Skin of body (tissue), 1 donor: ENCODE measurements at regions not wholly inside any gene's neighbourhood (a gene's known extent, or its start where the extent isn't known, plus 50 kb on each side); places are given as distances from the start of the nearest gene placed in this dataset.

ENCODE experiments used
- DNase-seq: peaks from one replicate; lab custom pipeline; 2025; lab: John Stamatoyannopoulos, UW

GRCh38 chr2:9156483-9156882 lies 50.1 kb upstream of the ASAP2 start:
- DNase-seq = no peak

DNA sequence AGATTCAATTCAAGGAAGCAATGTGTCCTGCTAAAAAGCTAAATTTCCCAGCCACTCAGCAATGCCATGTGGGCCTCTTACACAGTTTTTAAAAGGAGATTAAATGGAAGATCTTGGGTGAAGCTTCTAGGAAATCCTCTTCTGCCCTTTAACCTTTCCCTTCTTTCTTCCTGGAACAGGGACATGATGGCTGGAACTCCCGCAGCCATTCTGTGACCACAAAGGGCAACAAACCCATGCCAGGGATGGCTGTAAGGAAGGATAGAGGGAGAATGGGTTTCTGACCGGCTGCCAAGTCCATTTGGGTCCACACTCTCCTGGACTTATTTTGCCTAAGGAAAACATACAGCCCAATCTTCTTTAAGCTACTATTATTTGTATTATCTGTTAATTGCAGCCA lies 52.6 kb upstream of the ASAP2 start:
- DNase-seq = no peak

DNA sequence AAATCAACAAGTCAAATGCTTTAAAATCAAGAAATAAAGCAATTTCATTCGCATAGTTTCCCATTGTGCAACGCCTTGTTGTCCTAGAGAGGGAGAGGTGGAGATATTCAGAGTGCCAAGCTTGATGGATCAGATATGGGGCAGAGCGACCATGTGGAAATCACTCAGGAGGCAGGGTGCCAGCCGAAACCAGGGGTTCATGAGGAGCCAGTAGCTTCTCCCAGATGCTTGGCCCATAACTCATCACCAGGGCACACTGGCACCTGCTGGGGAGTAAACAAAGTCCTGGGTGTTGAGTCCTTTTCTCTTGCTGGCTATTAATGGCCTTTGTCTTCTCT lies 53.0 kb upstream of the ASAP2 start:
- no peak for DNase-seq

- DNase-seq = peak; percentile 39
These were observed 53.5 kb upstream of the ASAP2 start for GRCh38 chr2:9152975-9153642.

DNA sequence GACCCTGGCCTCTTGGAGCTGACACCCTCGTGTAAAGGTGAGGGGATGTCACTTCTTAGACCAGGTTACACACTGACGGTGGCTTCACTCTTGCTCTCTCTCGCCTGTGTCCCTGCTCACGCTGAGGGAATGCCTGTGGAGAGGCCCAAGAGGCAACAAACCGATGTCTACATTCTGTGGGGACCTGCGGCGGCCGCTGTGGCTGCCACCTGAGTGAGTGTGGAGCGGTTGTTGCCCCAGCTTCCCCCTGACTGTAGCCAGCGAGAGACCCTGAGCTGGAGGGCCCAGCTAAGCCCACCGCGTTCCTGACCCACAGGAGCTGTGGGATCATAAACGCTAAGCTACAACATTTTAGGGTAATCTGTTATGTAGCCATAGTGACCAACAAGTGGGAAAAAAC lies 55.7 kb upstream of the ASAP2 start:
- DNase-seq = no peak

DNA sequence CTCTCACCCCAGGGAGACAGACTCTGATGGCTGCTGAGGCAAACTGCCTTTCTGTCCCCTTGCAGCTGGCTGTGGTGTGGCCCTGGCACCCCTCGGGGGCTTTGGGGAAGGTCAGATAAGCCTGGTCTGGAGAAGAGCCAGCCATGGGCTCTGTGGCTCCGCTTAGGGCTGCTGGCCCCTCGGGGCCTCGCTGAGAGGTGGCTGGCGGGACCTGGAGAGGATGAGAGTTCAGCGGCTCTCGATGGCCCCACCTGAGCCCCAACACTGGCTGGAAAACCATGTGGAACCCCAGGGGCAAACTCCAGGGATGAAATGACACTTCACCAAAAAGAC lies 56.1 kb upstream of the ASAP2 start:
- DNase-seq = no peak

DNA sequence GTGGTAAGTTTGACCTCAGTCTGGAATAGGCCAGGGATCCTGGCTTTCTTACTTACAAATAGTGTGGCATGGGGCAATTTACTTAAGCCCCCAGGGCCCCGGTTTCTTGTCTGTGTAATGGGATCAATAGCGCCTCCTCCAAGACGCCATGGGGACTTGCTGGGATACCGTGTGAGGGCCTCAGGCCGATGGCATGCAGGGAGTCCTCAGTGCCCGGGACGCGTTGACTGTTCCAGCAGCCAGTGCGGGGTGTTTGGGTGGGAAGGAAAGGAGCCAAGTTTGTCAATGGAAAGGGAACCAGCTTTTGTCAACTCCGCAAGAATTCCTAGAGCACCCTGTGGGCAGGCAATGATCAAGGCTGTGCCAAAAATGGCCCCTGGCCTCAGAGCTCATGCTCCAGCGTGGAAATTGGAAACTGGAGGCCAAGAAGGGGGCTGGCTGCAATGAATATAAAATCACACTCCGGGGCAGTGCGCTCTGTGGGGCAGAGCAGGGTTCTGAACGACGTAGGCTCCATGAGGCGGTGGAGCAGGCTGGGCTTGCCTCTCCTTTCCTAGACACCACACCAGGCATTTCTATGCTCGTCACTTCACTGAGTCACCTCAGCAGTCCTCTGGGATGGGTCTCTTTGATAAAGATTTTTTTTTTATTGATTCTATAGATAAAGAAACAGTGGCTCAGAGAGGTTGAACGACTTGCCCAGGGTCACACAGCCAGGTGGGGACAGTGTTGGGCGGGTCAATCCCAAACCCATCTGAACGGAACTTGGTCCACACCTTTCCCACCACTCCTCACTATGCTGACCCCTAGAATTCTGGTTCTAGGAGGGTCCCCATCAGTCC lies 56.7 kb upstream of the ASAP2 start:
- DNase-seq = no peak

DNA sequence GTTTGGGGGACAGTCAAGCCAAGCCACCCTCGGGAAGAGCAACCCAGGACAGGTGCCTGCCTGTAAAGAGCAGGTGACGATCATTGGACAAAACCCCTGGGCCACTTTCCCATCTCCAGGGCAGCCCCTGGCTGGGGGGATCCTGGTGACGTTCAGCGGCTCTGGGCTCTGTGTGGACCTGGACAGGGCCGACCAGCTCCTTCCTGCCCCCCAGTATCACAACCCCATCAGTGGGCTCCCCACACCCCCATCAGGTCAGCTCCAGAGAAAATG lies 57.3 kb upstream of the ASAP2 start:
- no peak for DNase-seq

DNA sequence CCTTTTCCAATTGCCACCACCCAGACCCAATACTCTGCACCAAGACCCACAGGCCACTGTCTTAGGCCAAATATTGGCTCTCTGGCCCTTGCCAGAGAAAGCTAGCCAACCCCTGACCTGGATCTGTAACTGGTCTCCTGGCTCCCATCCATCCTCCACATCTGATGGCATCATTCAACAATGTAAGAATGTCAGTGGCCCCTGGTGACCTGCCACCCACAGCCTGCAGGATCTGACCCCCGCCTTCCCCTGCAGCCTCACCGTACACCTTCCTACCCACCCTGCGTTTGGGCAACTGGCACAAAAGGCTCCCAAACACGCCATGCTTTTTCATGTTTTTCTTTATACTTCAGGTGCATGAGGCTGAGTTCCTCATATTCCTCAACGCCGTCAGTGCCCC lies 60.0 kb upstream of the ASAP2 start:
- DNase-seq = no peak

GRCh38 chr2:9145752-9146430 lies 60.7 kb upstream of the ASAP2 start:
- no peak for DNase-seq

- DNase-seq = no peak
These were observed 61.4 kb upstream of the ASAP2 start for GRCh38 chr2:9145109-9145751.

- DNase-seq = no peak
These were observed 62.0 kb upstream of the ASAP2 start for GRCh38 chr2:9144617-9145016.

DNA sequence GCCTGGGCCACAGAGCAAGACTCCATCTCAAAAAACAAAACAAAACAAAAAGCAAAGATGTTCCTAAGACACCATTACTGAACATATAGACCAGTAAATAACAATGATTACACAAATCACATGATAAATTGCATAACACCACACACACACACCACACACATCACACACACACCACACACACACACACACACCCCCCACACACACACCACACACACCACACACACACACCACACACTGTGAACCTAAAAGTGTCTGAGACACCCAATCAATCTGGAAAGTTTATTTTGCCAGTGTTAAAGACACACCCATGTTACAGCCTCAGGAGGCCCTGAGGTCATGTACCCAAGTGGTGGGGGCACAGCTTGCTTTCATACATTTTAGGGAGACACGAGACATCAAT lies 62.6 kb upstream of the ASAP2 start:
- DNase-seq = no peak

DNA sequence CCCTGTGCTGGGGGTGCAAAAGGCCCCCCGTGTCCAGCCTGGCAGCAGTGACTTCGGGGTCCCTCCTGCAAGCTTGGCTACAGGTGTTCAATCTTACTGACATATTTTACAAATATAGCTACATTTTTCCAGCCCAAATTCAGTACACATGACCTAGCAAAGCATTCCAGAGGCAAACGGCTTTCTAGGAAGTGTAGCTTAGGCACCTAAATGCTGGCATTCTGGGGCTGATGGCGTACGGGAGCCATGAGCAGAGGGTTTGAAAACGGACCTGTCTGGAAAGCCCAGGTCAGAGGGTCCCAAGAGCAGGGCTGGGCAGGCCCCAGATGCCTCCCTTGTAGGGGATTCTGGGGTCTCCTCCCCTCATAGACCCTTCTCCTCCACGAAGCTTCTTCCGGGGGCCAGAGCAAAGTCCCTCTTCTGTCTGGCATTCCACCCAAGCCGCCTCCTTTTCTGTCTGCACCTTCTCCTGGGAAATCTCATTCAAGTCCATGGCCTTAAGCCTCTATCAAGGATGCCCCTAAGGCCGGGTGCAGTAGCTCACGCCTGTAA lies 63.3 kb upstream of the ASAP2 start:
- DNase-seq = no peak

GRCh38 chr2:9142551-9143263 lies 63.9 kb upstream of the ASAP2 start:
- peak; percentile 81 for DNase-seq

GRCh38 chr2:9141706-9142460 lies 64.7 kb upstream of the ASAP2 start:
- no peak for DNase-seq

- no peak for DNase-seq
These were observed 65.4 kb upstream of the ASAP2 start for GRCh38 chr2:9141091-9141667.

- DNase-seq = no peak
These were observed 66.0 kb upstream of the ASAP2 start for GRCh38 chr2:9140645-9141044.

DNA sequence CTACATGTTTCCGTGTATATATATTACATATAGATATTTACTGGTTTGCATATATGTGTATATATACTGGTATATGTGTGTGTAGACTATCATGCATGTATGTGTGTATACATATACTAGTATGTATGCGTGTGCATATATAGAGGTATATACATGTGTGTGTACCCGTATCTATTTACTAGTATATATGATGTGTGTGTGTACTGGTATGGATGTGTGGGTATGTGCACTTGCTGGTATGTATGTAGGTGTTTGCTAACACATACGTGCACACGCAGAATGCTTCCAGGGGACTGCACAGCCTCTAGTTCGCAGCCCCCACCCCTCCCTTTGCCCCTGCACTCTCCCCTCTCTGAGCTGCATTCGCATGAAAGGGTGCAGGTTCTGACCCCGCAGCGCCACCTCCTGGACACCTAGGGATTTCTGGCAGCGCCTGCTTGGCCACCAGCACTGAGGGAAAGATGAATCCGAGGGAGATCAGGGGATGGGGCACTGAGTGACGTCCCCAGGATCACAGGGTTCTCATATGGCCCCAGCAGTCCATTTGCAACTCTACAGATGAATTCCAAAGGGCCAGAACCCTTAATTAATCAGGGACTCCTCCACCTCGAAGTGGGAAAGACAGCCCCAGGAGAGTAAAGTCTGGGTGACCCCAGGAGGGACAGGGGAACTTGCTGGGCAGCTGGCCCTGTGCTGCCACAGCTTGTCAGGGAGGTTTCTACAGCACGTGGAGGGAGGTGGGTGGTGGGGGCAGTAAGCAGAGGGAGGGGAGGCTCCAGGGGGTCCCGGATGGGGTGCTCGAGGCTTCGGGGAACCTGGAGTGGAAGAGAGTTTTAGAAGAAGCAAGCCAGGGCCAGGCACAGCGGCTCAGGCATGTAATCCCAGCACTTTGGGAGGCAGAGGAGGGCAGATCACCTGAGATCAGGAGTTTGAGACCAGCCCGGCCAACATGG lies 66.8 kb upstream of the ASAP2 start:
- no peak for DNase-seq
